HG03025 (cell line): ENCODE measurements at regions not wholly inside any gene's neighbourhood (a gene's known extent, or its start where the extent isn't known, plus 50 kb on each side); places are given as distances from the start of the nearest gene placed in this dataset.

Experiments used
- ATAC-seq: cut with Tn5 transposase; IDR thresholded peaks from one replicate; pipeline ENCODE4 v1.9.1; 2021; ENCODE audit warnings: mild to moderate bottlenecking, moderate library complexity; ENCODE audit not compliant: unreplicated experiment, low FRiP score

GRCh38 chr6:134474955-134475354 lies 157.0 kb upstream of the SGK1 start:
- no peak for ATAC-seq

GRCh38 chr6:134472661-134473060 lies 154.7 kb upstream of the SGK1 start:
- ATAC-seq = no peak

- ATAC-seq = no peak
Observed at GRCh38 chr6:134472046-134472445, 154.1 kb upstream of the SGK1 start.

- ATAC-seq = no peak
Observed at GRCh38 chr6:134470457-134470975, 152.6 kb upstream of the SGK1 start.

GRCh38 chr6:134469702-134470456 lies 152.0 kb upstream of the SGK1 start:
- no peak for ATAC-seq

GRCh38 chr6:134468633-134469032 lies 150.7 kb upstream of the SGK1 start:
- no peak for ATAC-seq

GRCh38 chr6:134467620-134468019 lies 149.7 kb upstream of the SGK1 start:
- no peak for ATAC-seq

GRCh38 chr6:134466771-134467525 lies 149.0 kb upstream of the SGK1 start:
- ATAC-seq = no peak

GRCh38 chr6:134464690-134465411 lies 146.9 kb upstream of the SGK1 start:
- ATAC-seq = peak; percentile 58

GRCh38 chr6:134458857-134459657 lies 141.1 kb upstream of the SGK1 start:
- ATAC-seq = no peak

GRCh38 chr6:134457941-134458340 lies 140.0 kb upstream of the SGK1 start:
- ATAC-seq = no peak

- no peak for ATAC-seq
Observed at GRCh38 chr6:134456226-134456625, 138.3 kb upstream of the SGK1 start.

GRCh38 chr6:134455319-134455718 lies 137.4 kb upstream of the SGK1 start:
- ATAC-seq = no peak

GRCh38 chr6:134454794-134455193 lies 136.9 kb upstream of the SGK1 start:
- no peak for ATAC-seq

- no peak for ATAC-seq
Observed at GRCh38 chr6:134453792-134454510, 136.0 kb upstream of the SGK1 start.

GRCh38 chr6:134452906-134453305 lies 135.0 kb upstream of the SGK1 start:
- ATAC-seq = no peak

- ATAC-seq = no peak
Observed at GRCh38 chr6:134451529-134451928, 133.6 kb upstream of the SGK1 start.

- ATAC-seq = no peak
Observed at GRCh38 chr6:134449781-134450180, 131.9 kb upstream of the SGK1 start.

GRCh38 chr6:134449004-134449403 lies 131.1 kb upstream of the SGK1 start:
- ATAC-seq = no peak
